Endothelial cell (in vitro differentiated cells): ENCODE measurements at regions not wholly inside any gene's neighbourhood (a gene's known extent, or its start where the extent isn't known, plus 50 kb on each side); places are given as distances from the start of the nearest gene placed in this dataset.

ENCODE experiments used
- DNase-seq: peaks from one replicate; pipeline ENCODE4 v3.0.0; 2021; ENCODE audit warnings: low spot score
- H3K27ac Mint-ChIP-seq: one replicate; pipeline ENCODE4 v1.8.0; 2021; ENCODE audit warnings: mixed read lengths, inconsistent platforms; ENCODE audit not compliant: unreplicated experiment
- H3K27me3 Mint-ChIP-seq: one replicate; pipeline ENCODE4 v1.8.0; 2021; ENCODE audit warnings: mild to moderate bottlenecking, moderate library complexity, mixed read lengths, inconsistent platforms; ENCODE audit not compliant: unreplicated experiment
- H3K36me3 Mint-ChIP-seq: one replicate; pipeline ENCODE4 v1.8.0; 2021; ENCODE audit warnings: mild to moderate bottlenecking, low read depth, mixed read lengths, inconsistent platforms; ENCODE audit not compliant: unreplicated experiment
- H3K4me1 Mint-ChIP-seq: one replicate; pipeline ENCODE4 v1.8.0; 2021; ENCODE audit warnings: mild to moderate bottlenecking, mixed read lengths, inconsistent platforms; ENCODE audit not compliant: unreplicated experiment
- H3K4me3 Mint-ChIP-seq: one replicate; pipeline ENCODE4 v1.8.0; 2021; ENCODE audit warnings: mild to moderate bottlenecking, mixed read lengths, inconsistent platforms; ENCODE audit not compliant: unreplicated experiment
- H3K9me3 Mint-ChIP-seq: one replicate; pipeline ENCODE4 v1.8.0; 2021; ENCODE audit warnings: mixed read lengths, inconsistent platforms; ENCODE audit not compliant: unreplicated experiment
- TF ChIP-seq, protein P1 (sequence below): fragments of 200-600 bp; sonication (generic); IDR thresholded peaks from one replicate; pipeline ENCODE4 v1.5.0; 2021; ENCODE audit warnings: antibody characterized with exemption; ENCODE audit not compliant: unreplicated experiment

DNA sequence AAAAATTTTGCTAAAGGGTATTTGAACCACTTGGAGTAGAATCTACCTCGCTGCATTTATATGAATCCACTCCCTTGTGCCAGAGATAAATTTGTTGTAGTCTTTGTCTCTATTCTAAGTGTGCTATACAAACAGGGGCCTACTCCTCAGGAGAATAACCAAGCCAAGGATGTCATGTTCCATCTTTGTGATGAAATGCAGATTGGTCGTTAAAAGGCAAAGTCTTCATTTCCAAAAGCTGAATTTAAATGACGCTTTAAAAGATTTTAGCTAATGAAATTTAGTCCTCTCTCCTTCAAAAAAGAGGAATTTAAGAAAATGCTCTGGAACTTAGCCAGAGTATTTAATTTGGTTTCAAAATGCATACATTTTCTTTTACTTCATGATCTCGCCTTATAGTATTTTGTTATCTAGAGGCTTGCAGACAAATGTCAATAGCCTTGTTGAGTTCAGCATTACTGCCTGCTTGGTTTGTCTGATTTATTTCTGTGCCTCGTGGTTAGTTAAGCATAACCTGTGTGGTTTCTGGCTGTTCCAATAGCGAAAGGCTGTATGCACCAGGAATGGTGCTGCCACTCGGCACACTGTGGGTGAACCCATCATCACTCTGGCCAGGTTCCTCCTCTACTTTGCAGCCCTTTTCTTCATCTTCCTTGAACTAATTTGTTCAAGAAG lies 417.6 kb downstream of the ZNF521 start:
- Mint-ChIP-seq H3K36me3 (no peaks in the 10 kb centered on the region), H3K4me3 (no peak overlapping the region), H3K27ac (no peak overlapping the region), H3K9me3 (no peaks in the 10 kb centered on the region), H3K4me1 (peaks cover 32% of the 10 kb centered on the region), H3K27me3 (peaks cover 1% of the 10 kb centered on the region)
- no peak for DNase-seq
- TF ChIP-seq, protein P1, sequence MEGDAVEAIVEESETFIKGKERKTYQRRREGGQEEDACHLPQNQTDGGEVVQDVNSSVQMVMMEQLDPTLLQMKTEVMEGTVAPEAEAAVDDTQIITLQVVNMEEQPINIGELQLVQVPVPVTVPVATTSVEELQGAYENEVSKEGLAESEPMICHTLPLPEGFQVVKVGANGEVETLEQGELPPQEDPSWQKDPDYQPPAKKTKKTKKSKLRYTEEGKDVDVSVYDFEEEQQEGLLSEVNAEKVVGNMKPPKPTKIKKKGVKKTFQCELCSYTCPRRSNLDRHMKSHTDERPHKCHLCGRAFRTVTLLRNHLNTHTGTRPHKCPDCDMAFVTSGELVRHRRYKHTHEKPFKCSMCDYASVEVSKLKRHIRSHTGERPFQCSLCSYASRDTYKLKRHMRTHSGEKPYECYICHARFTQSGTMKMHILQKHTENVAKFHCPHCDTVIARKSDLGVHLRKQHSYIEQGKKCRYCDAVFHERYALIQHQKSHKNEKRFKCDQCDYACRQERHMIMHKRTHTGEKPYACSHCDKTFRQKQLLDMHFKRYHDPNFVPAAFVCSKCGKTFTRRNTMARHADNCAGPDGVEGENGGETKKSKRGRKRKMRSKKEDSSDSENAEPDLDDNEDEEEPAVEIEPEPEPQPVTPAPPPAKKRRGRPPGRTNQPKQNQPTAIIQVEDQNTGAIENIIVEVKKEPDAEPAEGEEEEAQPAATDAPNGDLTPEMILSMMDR: no peak

GRCh38 chr18:24935008-24935407 lies 417.0 kb downstream of the ZNF521 start:
- Mint-ChIP-seq H3K36me3 (no peaks in the 10 kb centered on the region), H3K27me3 (peaks cover 1% of the 10 kb centered on the region)

DNA sequence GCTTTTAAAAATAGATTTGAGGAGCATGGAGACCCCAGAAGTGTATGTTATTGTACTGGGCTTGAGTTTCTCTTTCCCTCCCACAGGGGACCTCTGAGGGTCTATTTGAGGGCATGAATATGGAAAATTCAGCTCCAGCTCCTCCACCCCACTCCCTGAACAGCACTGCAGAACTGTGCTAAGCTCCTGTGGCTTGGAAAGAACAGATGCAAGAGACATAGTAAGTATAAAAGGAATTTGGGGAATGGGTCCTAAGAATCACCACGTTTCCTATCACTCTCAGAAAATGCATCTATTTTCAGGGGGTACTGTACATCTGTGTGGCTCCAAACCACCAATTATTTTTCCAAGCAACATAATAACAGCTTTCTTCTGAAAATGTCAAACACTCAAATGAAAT lies 416.1 kb downstream of the ZNF521 start:
- peaks cover 1% of the 10 kb centered on the region for H3K27me3 Mint-ChIP-seq
- no peak overlapping the region for H3K27ac Mint-ChIP-seq
- H3K4me3 Mint-ChIP-seq: no peak overlapping the region
- TF ChIP-seq, protein P1: no peak
- H3K36me3 Mint-ChIP-seq: no peaks in the 10 kb centered on the region
- DNase-seq: no peak
- H3K4me1 Mint-ChIP-seq: peaks cover 26% of the 10 kb centered on the region
- H3K9me3 Mint-ChIP-seq: no peaks in the 10 kb centered on the region

More at GRCh38 chr18:24935008-24935407, 417.0 kb downstream of the ZNF521 start:
- H3K4me1 Mint-ChIP-seq: peaks cover 32% of the 10 kb centered on the region
- no peak for DNase-seq
- TF ChIP-seq, protein P1: no peak
- H3K4me3 Mint-ChIP-seq: no peak overlapping the region
- H3K9me3 Mint-ChIP-seq: no peaks in the 10 kb centered on the region
- H3K27ac Mint-ChIP-seq: no peak overlapping the region

- no peaks in the 10 kb centered on the region for H3K36me3 Mint-ChIP-seq
- no peaks in the 10 kb centered on the region for H3K9me3 Mint-ChIP-seq
- H3K27ac Mint-ChIP-seq: no peak overlapping the region
- H3K4me3 Mint-ChIP-seq: no peak overlapping the region
- H3K4me1 Mint-ChIP-seq: peaks cover 22% of the 10 kb centered on the region
- TF ChIP-seq, protein P1: no peak
- no peak for DNase-seq
- H3K27me3 Mint-ChIP-seq: no peaks in the 10 kb centered on the region
These were observed 415.3 kb downstream of the ZNF521 start for GRCh38 chr18:24936691-24937090.

- H3K27me3 Mint-ChIP-seq: no peaks in the 10 kb centered on the region
- no peak overlapping the region for H3K27ac Mint-ChIP-seq
- no peak for DNase-seq
- no peak overlapping the region for H3K4me3 Mint-ChIP-seq
- H3K9me3 Mint-ChIP-seq: no peaks in the 10 kb centered on the region
- TF ChIP-seq, protein P1: no peak
- no peaks in the 10 kb centered on the region for H3K36me3 Mint-ChIP-seq
- peaks cover 20% of the 10 kb centered on the region for H3K4me1 Mint-ChIP-seq
These were observed 414.2 kb downstream of the ZNF521 start for GRCh38 chr18:24937639-24938275.
